Testis (tissue), 2 donors: ENCODE measurements at regions not wholly inside any gene's neighbourhood (a gene's known extent, or its start where the extent isn't known, plus 50 kb on each side); places are given as distances from the start of the nearest gene placed in this dataset.

Source experiments
- CTCF ChIP-seq, 3 experiments: fragments of 450-650 bp in 2 of 3; fragments of 200-600 bp in 1 of 3; sonication (generic) in 1 of 3; IDR thresholded peaks; one replicate each; pipeline ENCODE4 v1.5.1; 2016 to 2019; ENCODE audit warnings: antibody characterized with exemption in 3 of 3, mild to moderate bottlenecking in 2 of 3, moderate library complexity in 1 of 3
- POLR2A ChIP-seq: fragments of 450-650 bp; IDR thresholded peaks from one replicate; pipeline ENCODE4 v1.6.1; 2017; ENCODE audit warnings: antibody characterized with exemption, mild to moderate bottlenecking, moderate library complexity

- TF ChIP-seq POLR2A (no peak), CTCF (IDR thresholded peaks at IDR 0.05) (no peak)
Measured at GRCh38 chr3:59142556-59142955, 92.7 kb upstream of the CFAP20DC start.
